ENCODE measurements at regions not wholly inside any gene's neighbourhood (a gene's known extent, or its start where the extent isn't known, plus 50 kb on each side); places are given as distances from the start of the nearest gene placed in this dataset.

DNA sequence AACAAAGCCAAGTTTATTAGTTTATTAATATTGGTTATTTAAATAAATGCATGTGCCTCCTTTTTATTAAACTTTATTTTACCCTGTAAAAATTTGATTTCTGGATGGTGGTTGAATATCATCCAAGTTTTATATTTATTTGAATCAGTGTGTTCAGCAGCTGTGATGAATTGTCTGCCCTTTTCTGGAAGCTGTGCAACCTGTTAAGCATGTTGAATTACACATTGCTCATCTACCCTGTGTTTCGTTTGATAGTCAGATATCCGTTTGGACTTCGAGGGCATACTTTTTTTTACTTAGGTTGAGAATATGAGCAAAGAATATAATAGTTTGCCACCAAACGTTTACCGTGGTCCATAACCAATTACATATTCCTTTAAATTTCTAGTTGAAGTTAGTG, 95.8 kb upstream of the TENM3 start:
- no peak overlapping the region for H2BK20ac ChIP-seq (ENCODE audit: low read depth, low read length)
- H3K14ac ChIP-seq (replicated peaks; ENCODE audit: low read depth, low read length): no peak overlapping the region
- peaks cover 1% of the 10 kb centered on the region; the same call in 1 of the 2 replicates for H3K4me1 ChIP-seq (ENCODE audit: control insufficient read depth, insufficient read depth, low read length)
- dilution Hi-C loops (cut with HindIII; ENCODE audit: low sequenced_read_pairs, unreplicated experiment): no loop called here
- BruUV-seq (replicated peaks): no TSS peak
- H2BK120ac ChIP-seq (ENCODE audit: low read depth, low read length): no peak overlapping the region
- H3K27me3 ChIP-seq (ENCODE audit: control insufficient read depth, insufficient read depth, low read length): no peaks in the 10 kb centered on the region
- H3K9ac ChIP-seq (ENCODE audit: low read depth, low read length): no peak overlapping the region
- H2AFZ ChIP-seq (replicated peaks; ENCODE audit: low read length, poor library complexity): no peak overlapping the region
- H4K8ac ChIP-seq (ENCODE audit: low read depth in 2 of 2, low read length in 2 of 2): no peak overlapping the region
- CTCF ChIA-PET: interaction anchor here (0.6 to 1.5 kb wide), 4 partner anchors 24 to 411 kb away, joined by 3 to 4 read pairs (median 3); no protein-coding TSS in a partner anchor
- no peak overlapping the region for H3K27ac ChIP-seq (ENCODE audit: insufficient read depth, low read length)
- peaks cover 6 to 17% of the 10 kb centered on the region in 2 experiments; a peak in 3 of 4 replicates for H3K79me1 ChIP-seq (ENCODE audit: low read depth in 1 of 2, low read length in 2 of 2)
- H3K23ac ChIP-seq (ENCODE audit: low read depth, low read length): no peak overlapping the region
- no peaks in the 10 kb centered on the region for H3K9me3 ChIP-seq (ENCODE audit: control insufficient read depth, insufficient read depth, low read length)
- DNase-seq (no peak), ATAC-seq (ENCODE audit: low read depth) (no peak)
- H4K91ac ChIP-seq (ENCODE audit: insufficient read depth, low read depth, low read length): no peak overlapping the region
- no peak overlapping the region for H2BK15ac ChIP-seq (ENCODE audit: low read depth, low read length)
- no peaks in the 10 kb centered on the region for H3K9me1 ChIP-seq (ENCODE audit: insufficient read depth, low read length)
- no peak overlapping the region for H3K4me2 ChIP-seq (ENCODE audit: low read depth, low read length)
- in situ Hi-C loops (cut with MboI; ENCODE audit: low sequenced_read_pairs): loop anchor here (10.0 kb wide), 1 partner anchor 287 kb away; no protein-coding TSS in a partner anchor
- no CpG with 5 or more reads among the region's 5 CpGs for WGBS, 2 experiments (ENCODE audit: extremely low coverage in 2 of 2, insufficient read length in 1 of 2)
- intact Hi-C loops (cut with micrococcal nuclease): loop anchor here (10.0 kb wide), 2 partner anchors 407 to 463 kb away; no protein-coding TSS in a partner anchor
- H3K4me3 ChIP-seq (ENCODE audit: insufficient read depth, low read depth, low read length): no peak overlapping the region
- no peak overlapping the region for H3K4ac ChIP-seq (ENCODE audit: low read depth, low read length)
- H2BK5ac ChIP-seq (ENCODE audit: low read depth, low read length, poor library complexity, severe bottlenecking): no peak overlapping the region
- no peak overlapping the region for H2AK5ac ChIP-seq (ENCODE audit: low read depth, low read length)
- H3K56ac ChIP-seq (ENCODE audit: extremely low read depth, insufficient read depth, low read length): no peak overlapping the region
- H4K5ac ChIP-seq (ENCODE audit: low read depth, low read length): no peak overlapping the region
- H4K20me1 ChIP-seq (ENCODE audit: insufficient read depth, low read length): no peaks in the 10 kb centered on the region
- H3K18ac ChIP-seq (ENCODE audit: low read depth, low read length): no peak overlapping the region
- POLR2A ChIA-PET (ENCODE audit: unreplicated experiment): no interaction called here
- no peaks in the 10 kb centered on the region for H3K36me3 ChIP-seq (ENCODE audit: control insufficient read depth, insufficient read depth, low read length)
- TF ChIP-seq CHD1 (IDR thresholded peaks at IDR 0.05; ENCODE audit: low read depth, low read length): no peak
- TF ChIP-seq SMC3 (IDR thresholded peaks at IDR 0.05; ENCODE audit: low read depth, low read length): no peak
- no peak for TF ChIP-seq RFX5 (IDR thresholded peaks at IDR 0.05; ENCODE audit: low read depth, low read length)
- TF ChIP-seq FOS (IDR thresholded peaks at IDR 0.05; ENCODE audit: low read depth, low read length): no peak
- no peak for TF ChIP-seq MAZ (IDR thresholded peaks at IDR 0.05; ENCODE audit: borderline replicate concordance, low read depth, low read length)
- TF ChIP-seq BHLHE40 (IDR thresholded peaks at IDR 0.05; ENCODE audit: low read depth, low read length): no peak
- TF ChIP-seq NFE2L2 (IDR thresholded peaks at IDR 0.05; ENCODE audit: low read depth, low read length): no peak
- TF ChIP-seq, protein P1, sequence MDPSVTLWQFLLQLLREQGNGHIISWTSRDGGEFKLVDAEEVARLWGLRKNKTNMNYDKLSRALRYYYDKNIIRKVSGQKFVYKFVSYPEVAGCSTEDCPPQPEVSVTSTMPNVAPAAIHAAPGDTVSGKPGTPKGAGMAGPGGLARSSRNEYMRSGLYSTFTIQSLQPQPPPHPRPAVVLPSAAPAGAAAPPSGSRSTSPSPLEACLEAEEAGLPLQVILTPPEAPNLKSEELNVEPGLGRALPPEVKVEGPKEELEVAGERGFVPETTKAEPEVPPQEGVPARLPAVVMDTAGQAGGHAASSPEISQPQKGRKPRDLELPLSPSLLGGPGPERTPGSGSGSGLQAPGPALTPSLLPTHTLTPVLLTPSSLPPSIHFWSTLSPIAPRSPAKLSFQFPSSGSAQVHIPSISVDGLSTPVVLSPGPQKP (IDR thresholded peaks at IDR 0.05; ENCODE audit: borderline replicate concordance, low read depth, low read length): no peak
- no peak for TF ChIP-seq MAFK (IDR thresholded peaks at IDR 0.05; ENCODE audit: low read depth, low read length)
- TF ChIP-seq MXI1 (IDR thresholded peaks at IDR 0.05; ENCODE audit: borderline replicate concordance, low read depth, low read length): no peak
- TF ChIP-seq CTCF (conservative IDR thresholded peaks at IDR 0.05; ENCODE audit: low read depth, low read length): no peak
- TF ChIP-seq CEBPB (IDR thresholded peaks at IDR 0.05; ENCODE audit: low read depth, low read length): no peak
- TF ChIP-seq RCOR1 (IDR thresholded peaks at IDR 0.05; ENCODE audit: insufficient replicate concordance, low read length): no peak
- no peak for TF ChIP-seq POLR2A (IDR thresholded peaks at IDR 0.05; ENCODE audit: low read depth, low read length)
- H2AK9ac ChIP-seq (replicated peaks; ENCODE audit: low read depth, low read length, poor library complexity): no peak overlapping the region

Measured in IMR-90 (cell line).